IMR-90 (cell line): ENCODE measurements at regions not wholly inside any gene's neighbourhood (a gene's known extent, or its start where the extent isn't known, plus 50 kb on each side); places are given as distances from the start of the nearest gene placed in this dataset.

Source experiments
- BHLHE40 ChIP-seq: fragments of 150-350 bp; IDR thresholded peaks from 2 replicates; pipeline ENCODE4 v1.6.1; 2016; ENCODE audit warnings: mild to moderate bottlenecking, low read depth, low read length
- CEBPB ChIP-seq: IDR thresholded peaks from 2 replicates; pipeline ENCODE4 v1.6.1; 2012; ENCODE audit warnings: low read depth, low read length, improper control_type of control experiment
- CHD1 ChIP-seq: IDR thresholded peaks from 2 replicates; pipeline ENCODE4 v1.6.1; 2012; ENCODE audit warnings: low read depth, low read length, improper control_type of control experiment
- FOS ChIP-seq: fragments of 150-350 bp; IDR thresholded peaks from 2 replicates; pipeline ENCODE4 v1.6.1; 2016; ENCODE audit warnings: low read depth, low read length
- MAFK ChIP-seq: IDR thresholded peaks from 2 replicates; pipeline ENCODE4 v1.6.1; 2012; ENCODE audit warnings: low read depth, low read length, improper control_type of control experiment
- MAZ ChIP-seq: IDR thresholded peaks from 2 replicates; pipeline ENCODE4 v1.6.1; 2012; ENCODE audit warnings: low read depth, mild to moderate bottlenecking, low read length, improper control_type of control experiment, moderate library complexity, borderline replicate concordance
- POLR2A ChIP-seq: IDR thresholded peaks from 2 replicates; pipeline ENCODE4 v1.6.1; 2012; ENCODE audit warnings: mild to moderate bottlenecking, low read depth, low read length
- RAD21 ChIP-seq: IDR thresholded peaks from 2 replicates; pipeline ENCODE4 v1.6.1; 2012; ENCODE audit warnings: low read length, improper control_type of control experiment
- RCOR1 ChIP-seq: IDR thresholded peaks from 2 replicates; pipeline ENCODE4 v1.6.1; 2012; ENCODE audit warnings: mild to moderate bottlenecking, low read length, improper control_type of control experiment; ENCODE audit not compliant: insufficient replicate concordance
- RFX5 ChIP-seq: IDR thresholded peaks from 2 replicates; pipeline ENCODE4 v1.8.0; 2012; ENCODE audit warnings: low read depth, mild to moderate bottlenecking, low read length, moderate library complexity
- SMC3 ChIP-seq: fragments of 150-350 bp; IDR thresholded peaks from 2 replicates; pipeline ENCODE4 v1.6.1; 2016; ENCODE audit warnings: low read depth, mild to moderate bottlenecking, antibody characterized with exemption, low read length, moderate library complexity
- TF ChIP-seq, protein P1 (sequence below): conservative IDR thresholded peaks from 2 replicates; pipeline ENCODE4 v1.5.1; 2012; ENCODE audit warnings: mild to moderate bottlenecking, low read depth, low read length, improper control_type of control experiment
- TF ChIP-seq, protein P2 (sequence below): fragments of 150-350 bp; IDR thresholded peaks from 2 replicates; pipeline ENCODE4 v1.6.1; 2016; ENCODE audit warnings: low read depth, mild to moderate bottlenecking, low read length, moderate library complexity, borderline replicate concordance

DNA sequence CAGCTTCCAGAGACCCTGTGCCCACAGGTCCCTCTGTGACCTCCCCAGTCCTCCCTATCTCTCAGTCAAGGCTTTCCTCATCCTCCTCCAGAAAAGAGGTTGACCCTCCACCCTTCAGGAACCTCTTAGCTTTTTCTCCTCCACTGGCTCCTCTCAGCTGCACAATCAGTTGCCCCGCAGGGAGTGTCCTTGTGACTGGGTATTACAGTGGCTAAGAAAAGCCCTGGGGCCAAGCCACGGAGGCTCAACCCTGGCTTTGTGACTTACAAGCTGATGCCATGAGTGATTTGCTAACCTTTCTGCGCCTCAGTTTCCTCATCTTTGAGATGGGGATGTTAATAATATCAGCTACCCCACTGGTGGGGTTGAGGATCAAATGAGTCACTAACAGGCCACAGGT is 66.4 kb upstream of the ZMIZ1 start:
- no peak for TF ChIP-seq RCOR1
- TF ChIP-seq, protein P1, sequence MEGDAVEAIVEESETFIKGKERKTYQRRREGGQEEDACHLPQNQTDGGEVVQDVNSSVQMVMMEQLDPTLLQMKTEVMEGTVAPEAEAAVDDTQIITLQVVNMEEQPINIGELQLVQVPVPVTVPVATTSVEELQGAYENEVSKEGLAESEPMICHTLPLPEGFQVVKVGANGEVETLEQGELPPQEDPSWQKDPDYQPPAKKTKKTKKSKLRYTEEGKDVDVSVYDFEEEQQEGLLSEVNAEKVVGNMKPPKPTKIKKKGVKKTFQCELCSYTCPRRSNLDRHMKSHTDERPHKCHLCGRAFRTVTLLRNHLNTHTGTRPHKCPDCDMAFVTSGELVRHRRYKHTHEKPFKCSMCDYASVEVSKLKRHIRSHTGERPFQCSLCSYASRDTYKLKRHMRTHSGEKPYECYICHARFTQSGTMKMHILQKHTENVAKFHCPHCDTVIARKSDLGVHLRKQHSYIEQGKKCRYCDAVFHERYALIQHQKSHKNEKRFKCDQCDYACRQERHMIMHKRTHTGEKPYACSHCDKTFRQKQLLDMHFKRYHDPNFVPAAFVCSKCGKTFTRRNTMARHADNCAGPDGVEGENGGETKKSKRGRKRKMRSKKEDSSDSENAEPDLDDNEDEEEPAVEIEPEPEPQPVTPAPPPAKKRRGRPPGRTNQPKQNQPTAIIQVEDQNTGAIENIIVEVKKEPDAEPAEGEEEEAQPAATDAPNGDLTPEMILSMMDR = no peak
- TF ChIP-seq MAFK = no peak
- TF ChIP-seq POLR2A = no peak
- TF ChIP-seq SMC3 = no peak
- TF ChIP-seq RAD21 = no peak
- no peak for TF ChIP-seq CHD1
- TF ChIP-seq FOS = no peak
- TF ChIP-seq BHLHE40 = no peak
- TF ChIP-seq MAZ = no peak
- TF ChIP-seq, protein P2, sequence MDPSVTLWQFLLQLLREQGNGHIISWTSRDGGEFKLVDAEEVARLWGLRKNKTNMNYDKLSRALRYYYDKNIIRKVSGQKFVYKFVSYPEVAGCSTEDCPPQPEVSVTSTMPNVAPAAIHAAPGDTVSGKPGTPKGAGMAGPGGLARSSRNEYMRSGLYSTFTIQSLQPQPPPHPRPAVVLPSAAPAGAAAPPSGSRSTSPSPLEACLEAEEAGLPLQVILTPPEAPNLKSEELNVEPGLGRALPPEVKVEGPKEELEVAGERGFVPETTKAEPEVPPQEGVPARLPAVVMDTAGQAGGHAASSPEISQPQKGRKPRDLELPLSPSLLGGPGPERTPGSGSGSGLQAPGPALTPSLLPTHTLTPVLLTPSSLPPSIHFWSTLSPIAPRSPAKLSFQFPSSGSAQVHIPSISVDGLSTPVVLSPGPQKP = no peak
- TF ChIP-seq RFX5 = no peak
- TF ChIP-seq CEBPB = no peak
